ENCODE measurements at regions not wholly inside any gene's neighbourhood (a gene's known extent, or its start where the extent isn't known, plus 50 kb on each side); places are given as distances from the start of the nearest gene placed in this dataset.

DNA sequence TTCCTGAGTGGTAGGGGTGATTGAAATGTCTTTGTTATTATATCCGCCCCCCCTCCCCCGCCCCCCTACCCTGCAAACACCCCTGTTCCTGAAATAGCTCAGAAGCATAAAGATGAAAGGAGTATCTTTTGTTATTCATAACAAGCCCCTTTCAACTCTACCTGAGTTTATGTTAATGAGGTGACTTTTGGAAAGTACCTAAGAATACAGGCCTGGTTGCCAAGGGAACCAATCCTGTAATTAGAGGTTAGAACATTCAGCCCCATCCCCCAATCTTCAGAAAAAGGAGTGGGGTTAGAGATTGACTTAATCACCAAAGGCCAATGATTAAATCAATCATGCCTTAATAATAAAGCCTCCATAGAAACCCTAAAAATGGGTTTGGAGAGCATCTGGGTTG is 979.2 kb upstream of the GJE1 start:
- Histone ChIP-seq H3K36me3 (no peaks in the 10 kb centered on the region), H3K4me1 (no peaks in the 10 kb centered on the region), H3K4me3 (no peak overlapping the region), H3K9me3 (no peaks in the 10 kb centered on the region), H3K27ac (no peak overlapping the region), H3K27me3 (no peaks in the 10 kb centered on the region)
- no peak for DNase-seq
- TF ChIP-seq, protein P1, sequence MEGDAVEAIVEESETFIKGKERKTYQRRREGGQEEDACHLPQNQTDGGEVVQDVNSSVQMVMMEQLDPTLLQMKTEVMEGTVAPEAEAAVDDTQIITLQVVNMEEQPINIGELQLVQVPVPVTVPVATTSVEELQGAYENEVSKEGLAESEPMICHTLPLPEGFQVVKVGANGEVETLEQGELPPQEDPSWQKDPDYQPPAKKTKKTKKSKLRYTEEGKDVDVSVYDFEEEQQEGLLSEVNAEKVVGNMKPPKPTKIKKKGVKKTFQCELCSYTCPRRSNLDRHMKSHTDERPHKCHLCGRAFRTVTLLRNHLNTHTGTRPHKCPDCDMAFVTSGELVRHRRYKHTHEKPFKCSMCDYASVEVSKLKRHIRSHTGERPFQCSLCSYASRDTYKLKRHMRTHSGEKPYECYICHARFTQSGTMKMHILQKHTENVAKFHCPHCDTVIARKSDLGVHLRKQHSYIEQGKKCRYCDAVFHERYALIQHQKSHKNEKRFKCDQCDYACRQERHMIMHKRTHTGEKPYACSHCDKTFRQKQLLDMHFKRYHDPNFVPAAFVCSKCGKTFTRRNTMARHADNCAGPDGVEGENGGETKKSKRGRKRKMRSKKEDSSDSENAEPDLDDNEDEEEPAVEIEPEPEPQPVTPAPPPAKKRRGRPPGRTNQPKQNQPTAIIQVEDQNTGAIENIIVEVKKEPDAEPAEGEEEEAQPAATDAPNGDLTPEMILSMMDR (IDR thresholded peaks at IDR 0.05): no peak
- TF ChIP-seq POLR2A (IDR thresholded peaks at IDR 0.05): no peak

DNA sequence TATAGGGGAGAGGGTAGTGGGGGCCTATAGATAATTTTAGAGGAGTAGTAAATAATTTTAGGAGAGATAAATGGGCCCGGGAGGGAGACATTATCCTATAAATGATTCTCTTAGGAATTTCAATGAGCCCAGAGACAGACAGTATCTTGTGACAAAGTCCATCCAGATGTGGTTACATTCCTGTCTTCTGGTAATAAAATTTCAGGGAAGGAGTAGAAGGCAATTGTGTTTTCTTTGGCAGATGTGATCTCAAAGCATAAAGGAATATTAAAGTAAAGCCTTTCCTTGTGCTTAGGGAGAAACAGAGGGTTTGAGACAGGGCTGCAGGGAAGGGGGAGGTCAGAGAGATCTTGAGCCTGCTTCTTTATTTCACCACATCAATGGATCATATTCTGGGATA is 979.8 kb upstream of the GJE1 start:
- Histone ChIP-seq H3K27me3 (no peaks in the 10 kb centered on the region), H3K9me3 (no peaks in the 10 kb centered on the region), H3K27ac (no peak overlapping the region), H3K4me1 (no peaks in the 10 kb centered on the region), H3K36me3 (no peaks in the 10 kb centered on the region), H3K4me3 (no peak overlapping the region)
- TF ChIP-seq, protein P1 (IDR thresholded peaks at IDR 0.05): no peak
- TF ChIP-seq POLR2A (IDR thresholded peaks at IDR 0.05): no peak
- DNase-seq: no peak

DNA sequence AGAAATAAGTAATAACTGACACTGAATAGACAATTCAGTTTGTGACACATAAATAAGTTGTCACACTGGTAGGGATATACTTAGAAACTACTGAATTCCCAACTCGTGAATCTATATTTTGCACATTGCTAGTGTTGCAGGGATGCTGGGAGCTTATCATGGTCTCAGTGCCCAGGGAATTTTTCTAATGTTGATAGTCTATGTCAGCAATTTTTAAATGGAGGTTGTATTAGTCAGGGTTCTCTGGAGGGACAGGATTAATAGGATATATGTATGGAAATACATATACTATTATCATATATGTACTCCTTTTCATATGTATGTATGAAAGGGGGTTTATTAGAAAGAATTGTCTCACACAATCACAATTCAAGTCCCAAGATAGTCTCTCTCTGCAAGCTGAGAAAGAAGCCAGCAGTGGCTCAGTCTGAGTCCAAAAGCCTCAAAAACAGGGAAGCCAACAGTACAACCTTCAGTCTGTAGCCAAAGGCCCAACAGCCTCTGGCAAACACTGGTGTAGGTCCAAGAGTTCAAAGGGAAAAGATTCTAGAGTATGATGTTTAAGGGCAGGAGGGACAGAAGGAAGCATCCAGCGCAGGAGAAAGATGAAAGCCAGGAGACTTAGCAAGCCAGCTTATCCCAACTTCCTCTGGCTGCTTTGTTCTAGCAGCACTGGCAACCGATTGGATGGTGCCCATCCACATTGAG is 980.9 kb upstream of the GJE1 start:
- Histone ChIP-seq H3K36me3 (no peaks in the 10 kb centered on the region), H3K27me3 (no peaks in the 10 kb centered on the region), H3K9me3 (no peaks in the 10 kb centered on the region), H3K4me1 (no peaks in the 10 kb centered on the region), H3K4me3 (no peak overlapping the region), H3K27ac (no peak overlapping the region)
- DNase-seq: no peak
- no peak for TF ChIP-seq POLR2A (IDR thresholded peaks at IDR 0.05)
- TF ChIP-seq, protein P1 (IDR thresholded peaks at IDR 0.05): no peak

DNA sequence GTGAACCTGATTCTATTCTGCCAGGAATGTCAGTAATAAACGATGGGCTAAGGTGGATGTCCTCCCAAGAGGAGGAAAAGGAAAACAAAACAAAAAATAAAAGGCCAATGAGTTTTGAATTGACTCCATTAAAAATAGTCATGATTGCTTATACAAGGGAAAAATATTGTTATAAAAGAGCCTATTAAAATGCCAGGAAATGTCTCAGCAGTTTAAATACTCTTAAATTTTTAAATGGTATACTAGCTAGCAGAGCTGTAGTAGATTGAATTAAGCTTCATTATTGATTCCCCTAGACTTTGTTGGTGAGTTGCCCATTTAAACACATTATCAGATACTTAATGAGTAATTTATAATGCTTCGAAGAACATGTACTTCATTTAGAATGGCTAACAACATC is 990.9 kb upstream of the GJE1 start:
- H3K4me1 ChIP-seq: no peaks in the 10 kb centered on the region
- no peaks in the 10 kb centered on the region for H3K9me3 ChIP-seq
- DNase-seq: no peak
- H3K27ac ChIP-seq: no peak overlapping the region
- TF ChIP-seq, protein P1 (IDR thresholded peaks at IDR 0.05): no peak
- no peak for TF ChIP-seq POLR2A (IDR thresholded peaks at IDR 0.05)
- H3K36me3 ChIP-seq: no peaks in the 10 kb centered on the region
- no peak overlapping the region for H3K4me3 ChIP-seq
- no peaks in the 10 kb centered on the region for H3K27me3 ChIP-seq

DNA sequence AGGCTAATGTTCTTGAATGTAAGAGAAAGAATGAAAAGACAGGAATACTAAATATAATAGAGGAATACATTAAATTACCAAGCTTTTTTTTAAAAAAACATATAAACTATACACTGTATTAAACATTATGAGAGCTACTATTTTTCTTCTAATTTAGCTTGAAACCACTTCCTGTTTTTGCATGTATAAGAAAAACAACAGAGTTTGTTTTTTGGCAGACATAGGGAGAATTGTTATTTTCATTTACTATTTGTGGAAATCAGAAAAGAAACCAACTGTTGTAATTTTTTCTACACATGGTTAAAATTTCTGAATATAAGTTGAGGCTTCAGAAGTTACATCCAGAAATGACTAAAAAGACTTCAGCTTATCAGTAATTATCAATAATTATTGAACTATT is 991.8 kb upstream of the GJE1 start:
- no peaks in the 10 kb centered on the region for H3K27me3 ChIP-seq
- no peaks in the 10 kb centered on the region for H3K9me3 ChIP-seq
- no peaks in the 10 kb centered on the region for H3K4me1 ChIP-seq
- no peak overlapping the region for H3K27ac ChIP-seq
- no peaks in the 10 kb centered on the region for H3K36me3 ChIP-seq
- DNase-seq: no peak
- TF ChIP-seq, protein P1 (IDR thresholded peaks at IDR 0.05): no peak
- TF ChIP-seq POLR2A (IDR thresholded peaks at IDR 0.05): no peak
- H3K4me3 ChIP-seq: no peak overlapping the region

DNA sequence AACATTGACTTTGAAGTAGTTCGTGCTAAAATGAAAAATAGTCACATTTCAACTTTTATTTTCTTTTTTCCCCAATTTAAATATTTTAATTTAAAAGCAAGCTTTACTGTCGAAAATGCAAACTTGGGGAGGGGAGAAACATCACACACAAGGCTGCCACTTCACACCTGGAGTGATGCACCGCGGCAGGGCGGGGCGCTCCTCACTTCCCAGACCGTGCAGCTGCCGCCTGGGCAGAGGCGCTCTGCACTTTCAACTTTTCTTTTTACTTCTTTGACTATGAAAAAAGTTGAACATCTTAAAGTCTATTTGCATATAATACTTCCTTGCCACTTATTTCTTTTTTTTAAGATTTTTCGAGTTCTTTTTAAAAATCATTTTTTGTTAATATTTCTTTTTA is 993.3 kb upstream of the GJE1 start:
- Histone ChIP-seq H3K9me3 (no peaks in the 10 kb centered on the region), H3K4me3 (no peak overlapping the region), H3K27ac (no peak overlapping the region), H3K27me3 (no peaks in the 10 kb centered on the region), H3K36me3 (no peaks in the 10 kb centered on the region), H3K4me1 (no peaks in the 10 kb centered on the region)
- no peak for DNase-seq
- TF ChIP-seq, protein P1 (IDR thresholded peaks at IDR 0.05): no peak

Data from Peyer's patch (tissue), 4 donors.